ENCODE measurements at regions not wholly inside any gene's neighbourhood (a gene's known extent, or its start where the extent isn't known, plus 50 kb on each side); places are given as distances from the start of the nearest gene placed in this dataset.

- Histone ChIP-seq H3K9ac (ENCODE audit: control insufficient read depth, insufficient read depth, low read length) (no peak overlapping the region), H2AFZ (ENCODE audit: control insufficient read depth, low read depth, low read length) (no peak overlapping the region), H3K27me3 (replicated peaks in 1 of 2; ENCODE audit: control insufficient read depth in 2 of 2, insufficient read depth in 2 of 2, low read length in 1 of 2) (no peaks in the 10 kb centered on the region), H3K4me1 (ENCODE audit: control insufficient read depth, insufficient read depth, low read length) (peaks cover 11% of the 10 kb centered on the region; the same call in 1 of the 2 replicates), H3K9me3 (replicated peaks; ENCODE audit: control insufficient read depth, insufficient read depth, low read length) (no peaks in the 10 kb centered on the region; the same call in 1 of the 3 replicates), H3K4me2 (ENCODE audit: control insufficient read depth, insufficient read depth) (no peak overlapping the region), H3K79me2 (ENCODE audit: control insufficient read depth, insufficient read depth, low read length) (no peaks in the 10 kb centered on the region), H3K4me3 (no peak overlapping the region), H3K27ac (ENCODE audit: control insufficient read depth, insufficient read depth) (no peak overlapping the region), H3K36me3 (ENCODE audit: control insufficient read depth in 2 of 2, insufficient read depth in 2 of 2, low read length in 1 of 2) (no peaks in the 10 kb centered on the region), H4K20me1 (ENCODE audit: control insufficient read depth, insufficient read depth) (no peaks in the 10 kb centered on the region)
- TF ChIP-seq RELA (IDR thresholded peaks at IDR 0.05; ENCODE audit: borderline replicate concordance, partially characterized antibody) (no peak), NFXL1 (IDR thresholded peaks at IDR 0.05; ENCODE audit: borderline replicate concordance) (no peak), SRF (IDR thresholded peaks at IDR 0.05; ENCODE audit: low read depth in 2 of 2, low read length in 2 of 2) (no peak), MAX (IDR thresholded peaks at IDR 0.05; ENCODE audit: low read depth, low read length) (no peak), ZZZ3 (IDR thresholded peaks at IDR 0.05; ENCODE audit: control insufficient read depth, insufficient read length, low read depth) (no peak), E4F1 (IDR thresholded peaks at IDR 0.05; ENCODE audit: borderline replicate concordance, partially characterized antibody) (no peak), EZH2 (IDR thresholded peaks at IDR 0.05; ENCODE audit: borderline replicate concordance, control insufficient read depth, low read depth, low read length) (no peak), ZBED1 (IDR thresholded peaks at IDR 0.05; ENCODE audit: borderline replicate concordance) (no peak), PAX8 (IDR thresholded peaks at IDR 0.05) (no peak), NFYB (IDR thresholded peaks at IDR 0.05; ENCODE audit: insufficient read depth, low read depth, low read length) (no peak), PAX5 (IDR thresholded peaks at IDR 0.05; ENCODE audit: borderline replicate concordance, low read depth, low read length) (no peak), MEF2B (IDR thresholded peaks at IDR 0.05; ENCODE audit: partially characterized antibody, poor library complexity, severe bottlenecking) (no peak)
- in situ Hi-C loops (cut with MboI): no loop called here
- POLR2A ChIA-PET: interaction anchor here (0.6 to 0.7 kb wide), 2 partner anchors 11 to 14 kb away, joined by 4 read pairs; no protein-coding TSS in a partner anchor
- SMC1A ChIA-PET (ENCODE audit: uncharacterized antibody, unreplicated experiment): interaction anchor here (1.4 kb wide), 1 partner anchor 16 kb away, joined by 4 read pairs; no protein-coding TSS in a partner anchor
- no peak for FAIRE-seq
- no peak for ATAC-seq
- RAD21 ChIA-PET (ENCODE audit: unreplicated experiment): interaction anchor here (0.6 kb wide), 1 partner anchor 30 kb away, joined by 3 read pairs; no protein-coding TSS in a partner anchor
- WGBS (ENCODE audit: insufficient coverage, insufficient replicate concordance, low lambda C conversion rate, missing lambda C conversion rate): 98% methylated on average over 6 of the region's 6 CpGs
- BruUV-seq (replicated peaks): no TSS peak
- DNase-seq (ENCODE audit: low read depth, low spot score): no peak
- CTCF ChIA-PET: interaction anchor here (0.7 kb wide), 2 partner anchors 175 to 800 kb away, joined by 3 read pairs; no protein-coding TSS in a partner anchor
- intact Hi-C loops (cut with micrococcal nuclease; ENCODE audit: unreplicated experiment): no loop called here
These were observed 228.3 kb downstream of the FOXO1 start for GRCh38 chr13:40438022-40438680.
